Urinary bladder (tissue), 3 donors: ENCODE measurements at regions not wholly inside any gene's neighbourhood (a gene's known extent, or its start where the extent isn't known, plus 50 kb on each side); places are given as distances from the start of the nearest gene placed in this dataset.
A peak's percentile ranks its signal among the peaks of the same experiment; 100 is the strongest.
"Not testable (repeated sequence)": the region's sequence is repeated elsewhere in the genome, so short reads cannot be mapped to it uniquely, and the experiment has no call there.

Experiments
- DNase-seq: peaks from one replicate; pipeline ENCODE4 v3.0.0-alpha.2; 2015; ENCODE audit errors: extremely low spot score
- H3K27ac ChIP-seq: one replicate; pipeline ENCODE4 v1.5.1; 2013; ENCODE audit warnings: low read depth, mild to moderate bottlenecking, moderate library complexity
- H3K36me3 ChIP-seq: one replicate; pipeline ENCODE4 v1.6.1; 2013; ENCODE audit warnings: mild to moderate bottlenecking, moderate library complexity; ENCODE audit not compliant: insufficient read depth
- H3K4me1 ChIP-seq: one replicate; pipeline ENCODE4 v1.6.1; 2013; ENCODE audit warnings: mild to moderate bottlenecking, moderate library complexity; ENCODE audit not compliant: insufficient read depth
- H3K4me3 ChIP-seq: one replicate; pipeline ENCODE4 v1.5.1; 2013; ENCODE audit warnings: low read depth, low read length
- WGBS: extraction: QIAGEN DNeasy Blood & Tissue Kit; methylation state at CpG from one replicate; pipeline ENCODE4 v1.1.7; 2013; 5-methylcytosine and 5-hydroxymethylcytosine counted together
- donor health status: healthy with polysubstance abuse.
- donor health status: healthy.

- no peak for DNase-seq
- Histone ChIP-seq H3K36me3 (no peaks in the 10 kb centered on the region), H3K27ac (no peak overlapping the region), H3K4me3 (no peak overlapping the region), H3K4me1 (no peaks in the 10 kb centered on the region)
- WGBS = 90% methylated on average over 4 of the region's 4 CpGs
These were observed 151.8 kb upstream of the SLC27A6 start for GRCh38 chr5:128813317-128814070.

DNA sequence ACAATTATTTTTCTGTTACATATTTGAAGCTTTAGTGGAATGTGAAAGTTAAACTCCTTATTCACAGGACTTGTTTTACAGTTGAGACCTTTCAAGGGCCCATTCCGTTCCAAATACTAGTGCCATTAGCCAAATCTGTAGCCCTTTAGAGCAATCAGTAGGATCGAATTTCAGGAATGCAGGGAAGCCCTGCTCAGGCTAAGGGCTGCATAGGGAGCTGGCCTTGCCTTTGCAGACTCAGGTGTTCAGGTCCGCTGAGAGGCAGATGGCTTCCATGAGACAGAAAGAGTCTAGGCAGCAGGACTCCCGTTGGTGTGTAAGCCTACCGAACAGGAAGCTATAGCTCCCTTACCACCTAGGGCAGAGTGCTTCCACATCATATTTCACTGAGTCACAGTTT lies 150.1 kb upstream of the SLC27A6 start:
- no peak for DNase-seq
- Histone ChIP-seq H3K4me1 (no peaks in the 10 kb centered on the region), H3K4me3 (no peak overlapping the region), H3K36me3 (no peaks in the 10 kb centered on the region), H3K27ac (no peak overlapping the region)
- 51% methylated on average over 5 of the region's 5 CpGs for WGBS

DNA sequence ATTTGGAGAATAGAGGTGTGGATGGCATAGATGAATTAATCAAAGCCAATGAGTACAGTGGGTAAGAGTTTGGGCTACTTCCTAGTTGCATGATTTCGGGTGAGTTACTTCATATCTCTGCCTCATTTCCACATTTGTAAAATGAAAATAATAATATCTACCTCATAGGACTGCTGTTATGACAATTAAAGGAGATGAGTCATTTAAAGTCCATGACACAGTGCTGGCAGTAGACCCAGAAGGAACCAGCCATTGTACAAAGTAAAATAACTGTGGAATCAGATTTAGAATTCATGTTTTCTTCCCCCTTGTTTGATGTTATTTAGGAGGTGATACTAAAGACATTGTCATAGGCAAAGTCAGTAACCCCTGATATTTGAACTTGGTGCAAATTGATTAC lies 139.5 kb upstream of the SLC27A6 start:
- no peak overlapping the region for H3K27ac ChIP-seq
- DNase-seq = no peak
- H3K4me3 ChIP-seq = no peak overlapping the region
- H3K36me3 ChIP-seq = no peaks in the 10 kb centered on the region
- no peaks in the 10 kb centered on the region for H3K4me1 ChIP-seq
- WGBS = 86% methylated on average over 1 of the region's 1 CpG

GRCh38 chr5:128826275-128826674 lies 139.0 kb upstream of the SLC27A6 start:
- no peaks in the 10 kb centered on the region for H3K36me3 ChIP-seq
- 91% methylated on average over 1 of the region's 1 CpG for WGBS
- no peak overlapping the region for H3K4me3 ChIP-seq
- H3K27ac ChIP-seq = no peak overlapping the region
- H3K4me1 ChIP-seq = no peaks in the 10 kb centered on the region
- no peak for DNase-seq

DNA sequence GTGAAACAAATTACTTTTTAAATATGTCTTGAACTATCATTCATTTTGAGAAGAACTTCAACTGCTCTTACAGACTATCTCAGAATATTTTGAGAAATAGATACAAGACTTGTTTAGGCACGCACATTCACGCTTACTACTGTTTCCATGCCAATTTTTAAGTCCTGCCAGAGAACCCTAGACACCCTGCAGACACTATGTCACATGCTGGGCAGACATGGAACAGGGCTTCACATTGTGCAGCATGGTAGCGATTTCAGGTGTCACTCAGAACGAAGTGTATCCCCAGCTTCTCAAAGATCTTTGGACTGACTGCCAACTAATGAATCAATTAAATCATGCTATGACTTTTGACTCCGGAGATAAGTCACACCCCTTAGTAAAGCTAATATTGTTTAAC lies 128.7 kb upstream of the SLC27A6 start:
- 88% methylated on average over 5 of the region's 5 CpGs for WGBS
- no peaks in the 10 kb centered on the region for H3K4me1 ChIP-seq
- H3K27ac ChIP-seq = no peak overlapping the region
- no peaks in the 10 kb centered on the region for H3K36me3 ChIP-seq
- H3K4me3 ChIP-seq = no peak overlapping the region
- no peak for DNase-seq

DNA sequence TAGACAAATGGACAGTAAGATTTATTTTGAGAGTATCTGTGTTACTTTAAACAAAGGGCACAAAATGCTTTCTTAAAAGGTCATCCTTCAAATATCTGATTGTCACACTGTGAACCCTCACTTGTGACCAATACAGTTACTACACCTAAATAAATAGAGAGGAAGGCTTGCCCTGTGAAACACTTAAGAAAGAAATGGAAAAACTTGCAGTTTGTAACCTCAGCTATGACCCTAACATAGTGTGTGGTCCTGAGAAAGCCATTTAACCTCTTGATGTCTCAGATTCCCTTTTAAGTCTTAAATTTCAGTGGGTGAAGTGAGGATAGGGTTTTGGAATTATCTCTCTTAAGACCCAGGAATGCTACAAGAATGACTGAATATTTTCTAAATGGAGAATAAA lies 126.7 kb upstream of the SLC27A6 start:
- H3K36me3 ChIP-seq = no peaks in the 10 kb centered on the region
- no peak overlapping the region for H3K27ac ChIP-seq
- H3K4me1 ChIP-seq = no peaks in the 10 kb centered on the region
- H3K4me3 ChIP-seq = no peak overlapping the region
- no peak for DNase-seq

DNA sequence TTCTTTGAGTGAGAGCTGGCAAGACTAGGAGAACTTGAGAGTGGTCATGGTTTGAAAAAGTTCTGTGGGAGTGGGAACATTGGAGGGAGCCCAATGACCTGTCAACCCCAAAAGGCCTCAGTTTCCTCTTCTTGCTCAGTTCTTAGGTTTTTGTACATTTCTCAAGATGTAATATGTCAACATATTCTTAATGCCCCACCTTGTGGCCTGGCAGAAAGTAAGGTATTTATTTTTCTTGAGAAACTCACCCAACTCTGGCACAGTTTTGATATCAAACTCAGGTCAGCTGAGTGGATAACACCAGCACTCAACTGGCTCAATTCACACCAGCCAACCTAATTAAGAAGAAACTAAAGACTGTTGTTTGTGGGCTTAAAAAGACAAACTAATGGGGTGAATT lies 123.0 kb upstream of the SLC27A6 start:
- Histone ChIP-seq H3K36me3 (no peaks in the 10 kb centered on the region), H3K4me1 (no peaks in the 10 kb centered on the region), H3K27ac (no peak overlapping the region), H3K4me3 (no peak overlapping the region)
- no peak for DNase-seq

DNA sequence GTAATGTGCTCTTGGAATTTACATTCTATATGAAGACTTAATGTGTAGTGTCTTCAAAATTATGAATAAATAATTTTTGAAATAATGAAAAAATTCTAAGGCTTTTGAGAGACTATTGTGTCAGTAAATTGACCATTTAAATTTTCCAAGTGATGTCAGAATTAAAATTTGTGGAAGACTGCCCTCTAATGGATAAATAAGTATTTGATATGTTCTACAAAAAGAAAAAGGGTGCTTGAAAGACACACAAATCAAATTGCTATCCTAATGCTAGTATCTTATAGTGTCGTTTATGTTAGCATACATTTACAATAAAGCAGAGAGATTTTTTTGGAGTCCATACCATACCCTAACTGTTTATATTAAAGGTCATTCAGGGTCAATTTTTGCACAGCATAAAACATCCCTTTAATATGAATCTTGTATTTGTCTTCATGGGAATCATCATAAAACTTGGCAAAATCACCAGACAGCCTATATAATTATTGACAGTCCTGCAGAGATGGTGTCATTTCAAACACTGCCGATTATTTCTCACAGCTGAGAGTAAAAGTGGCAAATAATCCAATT lies 120.8 kb upstream of the SLC27A6 start:
- peak; percentile 15 for DNase-seq
- Histone ChIP-seq H3K4me1 (no peaks in the 10 kb centered on the region), H3K27ac (no peak overlapping the region), H3K36me3 (no peaks in the 10 kb centered on the region), H3K4me3 (no peak overlapping the region)
- 26% methylated on average over 2 of the region's 2 CpGs for WGBS

- no peak overlapping the region for H3K27ac ChIP-seq
- no peak for DNase-seq
- H3K4me3 ChIP-seq = no peak overlapping the region
- H3K36me3 ChIP-seq = no peaks in the 10 kb centered on the region
- no peaks in the 10 kb centered on the region for H3K4me1 ChIP-seq
These were observed 115.2 kb upstream of the SLC27A6 start for GRCh38 chr5:128850049-128850448.

- DNase-seq = no peak
- no peaks in the 10 kb centered on the region for H3K4me1 ChIP-seq
- no peaks in the 10 kb centered on the region for H3K36me3 ChIP-seq
- no peak overlapping the region for H3K27ac ChIP-seq
- no peak overlapping the region for H3K4me3 ChIP-seq
- WGBS = 95% methylated on average over 1 of the region's 1 CpG
These were observed 110.4 kb upstream of the SLC27A6 start for GRCh38 chr5:128854931-128855330.

GRCh38 chr5:128857076-128857677 lies 108.1 kb upstream of the SLC27A6 start:
- H3K36me3 ChIP-seq = no peaks in the 10 kb centered on the region
- no peaks in the 10 kb centered on the region for H3K4me1 ChIP-seq
- no peak for DNase-seq
- 46% methylated on average over 3 of the region's 3 CpGs for WGBS
- no peak overlapping the region for H3K4me3 ChIP-seq
- no peak overlapping the region for H3K27ac ChIP-seq

DNA sequence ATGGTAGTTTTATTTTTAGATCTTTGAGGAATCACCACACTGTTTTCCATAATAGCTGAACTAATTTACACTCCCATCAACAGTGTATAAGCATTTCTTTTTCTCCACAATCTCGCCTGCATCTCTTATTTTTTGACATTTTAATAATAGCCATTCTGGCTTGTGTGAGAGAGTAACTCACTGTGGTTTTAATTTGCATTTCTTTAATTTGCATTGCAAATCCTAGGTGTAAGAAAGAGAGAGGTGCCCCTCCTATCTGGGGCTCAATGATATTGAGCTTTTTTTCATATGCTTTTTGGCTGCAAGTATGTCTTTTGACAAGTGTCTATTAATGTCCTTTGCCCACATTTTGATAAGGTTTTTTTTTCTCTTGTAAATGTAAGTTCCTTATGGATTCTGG lies 106.3 kb upstream of the SLC27A6 start:
- DNase-seq = no peak
- H3K4me3 ChIP-seq = no peak overlapping the region
- no peaks in the 10 kb centered on the region for H3K36me3 ChIP-seq
- WGBS = 89% methylated on average over 1 of the region's 1 CpG
- no peaks in the 10 kb centered on the region for H3K4me1 ChIP-seq
- H3K27ac ChIP-seq = no peak overlapping the region

DNA sequence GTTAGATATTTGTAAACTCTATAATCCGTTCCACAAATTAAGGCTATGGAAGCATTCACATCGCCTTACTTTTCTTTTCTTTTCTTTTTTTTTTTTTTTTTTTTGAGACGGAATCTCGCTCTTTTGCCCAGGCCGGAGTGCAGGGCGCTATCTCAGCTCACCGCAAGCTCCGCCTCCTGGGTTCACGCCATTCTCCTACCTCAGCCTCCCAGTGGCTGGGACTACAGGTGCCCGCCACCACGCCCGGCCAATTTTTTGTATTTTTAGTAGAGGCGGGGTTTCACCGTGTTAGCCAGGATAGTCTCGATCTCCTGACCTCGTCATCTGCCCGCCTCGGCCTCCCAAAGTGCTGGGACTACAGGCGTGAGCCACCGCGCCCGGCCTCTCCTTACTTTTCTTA lies 104.1 kb upstream of the SLC27A6 start:
- not testable (repeated sequence) for DNase-seq, H3K36me3 ChIP-seq, H3K4me1 ChIP-seq, H3K27ac ChIP-seq, H3K4me3 ChIP-seq
- WGBS = 98% methylated on average over 22 of the region's 22 CpGs

DNA sequence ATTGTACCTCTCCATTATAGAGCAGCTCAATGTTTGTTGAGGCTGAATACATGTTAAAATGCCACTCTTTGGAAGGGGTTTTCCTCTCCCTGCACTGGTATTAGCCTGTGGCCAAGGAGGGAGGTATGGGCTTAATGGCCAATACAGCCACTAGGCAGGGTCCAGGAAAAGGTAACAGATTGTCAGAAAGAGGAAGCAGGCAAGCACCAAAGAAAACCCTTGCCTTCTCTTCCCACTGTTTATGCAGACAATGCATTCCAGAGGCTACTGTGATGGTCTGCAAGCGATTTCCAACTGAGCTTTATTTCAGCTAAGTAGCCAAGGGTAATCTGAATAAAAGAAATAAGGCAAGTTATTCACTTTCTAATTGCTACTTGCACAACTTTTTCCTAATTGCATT lies 95.3 kb upstream of the SLC27A6 start:
- Histone ChIP-seq H3K27ac (no peak overlapping the region), H3K4me1 (no peaks in the 10 kb centered on the region), H3K4me3 (no peak overlapping the region), H3K36me3 (no peaks in the 10 kb centered on the region)
- WGBS = 29% methylated on average over 1 of the region's 1 CpG
- no peak for DNase-seq
